IMR-90 (cell line): ENCODE measurements at regions not wholly inside any gene's neighbourhood (a gene's known extent, or its start where the extent isn't known, plus 50 kb on each side); places are given as distances from the start of the nearest gene placed in this dataset.

Experiments used
- ATAC-seq: fragments of 200-7000 bp; cut with Tn5 transposase; 2 replicates; pipeline ENCODE4 v1.9.1; 2020; ENCODE audit warnings: low read depth, mild to moderate bottlenecking, moderate library complexity
- BruUV-seq: library from RNA; stranded (reverse); fragments of 400-500 nt; replicated peaks from 2 replicates; lab custom pipeline; 2021; lab: Mats Ljungman, UMichigan
- CTCF ChIA-PET: fragments of 300-600 bp; formaldehyde crosslinking; extraction: SDS; loops from one replicate; lab custom pipeline; 2021; ENCODE audit warnings: antibody characterized with exemption; lab: Yijun Ruan, JAX
- POLR2A ChIA-PET: fragments of 300-600 bp; sonication (Branson Sonifier 250); formaldehyde crosslinking; loops from one replicate; lab custom pipeline; 2022; ENCODE audit warnings: antibody characterized with exemption; ENCODE audit not compliant: unreplicated experiment; lab: Charles Lee
- DNase-seq: peaks from one replicate; pipeline ENCODE4 v3.0.0; 2013
- H2AFZ ChIP-seq: replicated peaks from 2 replicates; pipeline ENCODE3; 2013; ENCODE audit warnings: low read length, mild to moderate bottlenecking; ENCODE audit not compliant: poor library complexity
- H2AK5ac ChIP-seq: 2 replicates; pipeline ENCODE4 v1.6.1; 2013; ENCODE audit warnings: low read depth, low read length, inconsistent platforms
- H2AK9ac ChIP-seq: replicated peaks from 2 replicates; pipeline ENCODE3; 2013; ENCODE audit warnings: mild to moderate bottlenecking, low read depth, low read length, moderate library complexity; ENCODE audit not compliant: poor library complexity
- H2BK120ac ChIP-seq: 2 replicates; pipeline ENCODE4 v1.6.1; 2013; ENCODE audit warnings: low read depth, low read length, inconsistent platforms
- H2BK15ac ChIP-seq: 3 replicates; pipeline ENCODE4 v1.6.1; 2013; ENCODE audit warnings: low read depth, low read length, inconsistent platforms
- H2BK20ac ChIP-seq: 2 replicates; pipeline ENCODE4 v1.6.1; 2013; ENCODE audit warnings: low read depth, mild to moderate bottlenecking, inconsistent platforms, low read length, moderate library complexity
- H2BK5ac ChIP-seq: 2 replicates; pipeline ENCODE4 v1.6.1; 2013; ENCODE audit warnings: mild to moderate bottlenecking, low read depth, low read length, inconsistent platforms; ENCODE audit not compliant: poor library complexity, severe bottlenecking
- H3K14ac ChIP-seq: replicated peaks from 2 replicates; pipeline ENCODE4 v1.6.1; 2013; ENCODE audit warnings: low read depth, low read length, inconsistent platforms
- H3K18ac ChIP-seq: 2 replicates; pipeline ENCODE4 v1.6.1; 2013; ENCODE audit warnings: low read depth, low read length, control low read depth
- H3K23ac ChIP-seq: 2 replicates; pipeline ENCODE4 v1.6.1; 2013; ENCODE audit warnings: low read depth, low read length, inconsistent platforms
- H3K27ac ChIP-seq: 2 replicates; pipeline ENCODE4 v1.5.1; 2013; ENCODE audit warnings: mild to moderate bottlenecking, control low read depth, low read length; ENCODE audit not compliant: insufficient read depth
- H3K27me3 ChIP-seq: 2 replicates; pipeline ENCODE4 v1.6.1; 2013; ENCODE audit warnings: low read length; ENCODE audit not compliant: control insufficient read depth, insufficient read depth
- H3K36me3 ChIP-seq: 2 replicates; pipeline ENCODE4 v1.6.1; 2013; ENCODE audit warnings: low read length, mixed read lengths; ENCODE audit not compliant: control insufficient read depth, insufficient read depth
- H3K4ac ChIP-seq: 2 replicates; pipeline ENCODE4 v1.6.1; 2013; ENCODE audit warnings: low read depth, low read length, inconsistent platforms
- H3K4me1 ChIP-seq: 2 replicates; pipeline ENCODE4 v1.6.1; 2013; ENCODE audit warnings: low read length, mixed read lengths; ENCODE audit not compliant: control insufficient read depth, insufficient read depth
- H3K4me2 ChIP-seq: 2 replicates; pipeline ENCODE4 v1.6.1; 2013; ENCODE audit warnings: low read depth, mild to moderate bottlenecking, control low read depth, low read length, moderate library complexity
- H3K4me3 ChIP-seq: 2 replicates; pipeline ENCODE4 v1.5.1; 2013; ENCODE audit warnings: low read depth, mild to moderate bottlenecking, control low read depth, low read length, moderate library complexity; ENCODE audit not compliant: insufficient read depth
- H3K56ac ChIP-seq: 2 replicates; pipeline ENCODE4 v1.6.1; 2013; ENCODE audit warnings: low read length, inconsistent platforms; ENCODE audit not compliant: insufficient read depth; ENCODE audit errors: extremely low read depth
- H3K79me1 ChIP-seq, 2 experiments: 2 replicates each; pipeline ENCODE4 v1.6.1; 2013; ENCODE audit warnings: low read length in 2 of 2, inconsistent platforms in 1 of 2, low read depth in 1 of 2
- H3K9ac ChIP-seq: 2 replicates; pipeline ENCODE4 v1.6.1; 2013; ENCODE audit warnings: low read depth, low read length, control low read depth
- H3K9me1 ChIP-seq: 2 replicates; pipeline ENCODE4 v1.6.1; 2013; ENCODE audit warnings: low read length, inconsistent platforms; ENCODE audit not compliant: insufficient read depth
- H3K9me3 ChIP-seq: 2 replicates; pipeline ENCODE4 v1.6.1; 2013; ENCODE audit warnings: low read length; ENCODE audit not compliant: control insufficient read depth, insufficient read depth
- H4K20me1 ChIP-seq: 2 replicates; pipeline ENCODE4 v1.6.1; 2013; ENCODE audit warnings: low read length, inconsistent platforms; ENCODE audit not compliant: insufficient read depth
- H4K5ac ChIP-seq: 2 replicates; pipeline ENCODE4 v1.6.1; 2013; ENCODE audit warnings: mild to moderate bottlenecking, low read depth, low read length, control low read depth
- H4K8ac ChIP-seq, 2 experiments: 2 replicates each; pipeline ENCODE4 v1.6.1; 2013; ENCODE audit warnings: low read depth in 2 of 2, low read length in 2 of 2, control low read depth in 1 of 2, inconsistent platforms in 1 of 2
- H4K91ac ChIP-seq: 2 replicates; pipeline ENCODE4 v1.6.1; 2013; ENCODE audit warnings: low read depth, low read length, inconsistent platforms; ENCODE audit not compliant: insufficient read depth
- MAFK ChIP-seq: IDR thresholded peaks from 2 replicates; pipeline ENCODE4 v1.6.1; 2012; ENCODE audit warnings: low read depth, low read length, improper control_type of control experiment
- RFX5 ChIP-seq: IDR thresholded peaks from 2 replicates; pipeline ENCODE4 v1.8.0; 2012; ENCODE audit warnings: low read depth, mild to moderate bottlenecking, low read length, moderate library complexity
- WGBS, 2 experiments: methylation state at CpG; one replicate each; pipeline versions ENCODE4 v1.1.5 to v1.1.7; 2013; ENCODE audit warnings: missing lambda C conversion rate in 2 of 2; ENCODE audit not compliant: insufficient read length in 1 of 2; ENCODE audit errors: extremely low coverage in 2 of 2; 5-methylcytosine and 5-hydroxymethylcytosine counted together
- dilution Hi-C: fragments of 300-500 bp; cut with HindIII; formaldehyde crosslinking; loops from one replicate; pipeline ENCODE4 v1.14.3; 2018; ENCODE audit warnings: low sequenced_read_pairs; ENCODE audit not compliant: unreplicated experiment
- in situ Hi-C: fragments of 300-500 bp; cut with MboI; formaldehyde crosslinking; loops from 3 replicates; pipeline ENCODE4 v1.14.3; 2019; ENCODE audit warnings: low sequenced_read_pairs, inconsistent platforms, mixed read lengths
- intact Hi-C: fragments of 100-400 bp; cut with micrococcal nuclease; formaldehyde crosslinking; loops from 2 replicates; pipeline ENCODE4 v1.10.0; 2022

GRCh38 chr11:135019899-135020298 lies 607.9 kb upstream of the B3GAT1 start:
- no peaks in the 10 kb centered on the region for H3K27me3 ChIP-seq
- TF ChIP-seq MAFK, result no peak
- no peak for TF ChIP-seq RFX5
- no peak overlapping the region for H2BK20ac ChIP-seq
- BruUV-seq, result no TSS peak
- no peak overlapping the region for H2AK5ac ChIP-seq
- ChIA-PET CTCF (no interaction called here), POLR2A (no interaction called here)
- H2BK120ac ChIP-seq, result no peak overlapping the region
- H3K18ac ChIP-seq, result no peak overlapping the region
- no peak overlapping the region for H2BK5ac ChIP-seq
- dilution Hi-C loops, result no loop called here
- peaks cover 22% of the 10 kb centered on the region for H3K9me3 ChIP-seq
- no peak overlapping the region for H3K27ac ChIP-seq
- H3K4me2 ChIP-seq, result no peak overlapping the region
- no peak overlapping the region for H3K14ac ChIP-seq
- no peak overlapping the region for H4K91ac ChIP-seq
- no peaks in the 10 kb centered on the region for H3K79me1 ChIP-seq
- no peak overlapping the region for H3K4ac ChIP-seq
- no peak overlapping the region for H3K9ac ChIP-seq
- WGBS, 2 experiments, result no CpG with 5 or more reads among the region's 4 CpGs
- H3K36me3 ChIP-seq, result no peaks in the 10 kb centered on the region
- no peak for ATAC-seq
- no peak overlapping the region for H4K8ac ChIP-seq
- no peak overlapping the region for H2BK15ac ChIP-seq
- H2AFZ ChIP-seq, result no peak overlapping the region
- intact Hi-C loops, result no loop called here
- no peak overlapping the region for H3K56ac ChIP-seq
- no peaks in the 10 kb centered on the region for H4K20me1 ChIP-seq
- H3K4me3 ChIP-seq, result no peak overlapping the region
- H3K23ac ChIP-seq, result no peak overlapping the region
- DNase-seq, result no peak
- no peak overlapping the region for H4K5ac ChIP-seq
- H2AK9ac ChIP-seq, result no peak overlapping the region
- in situ Hi-C loops, result no loop called here
- no peaks in the 10 kb centered on the region for H3K4me1 ChIP-seq
- no peaks in the 10 kb centered on the region for H3K9me1 ChIP-seq
